ENCODE measurements at regions not wholly inside any gene's neighbourhood (a gene's known extent, or its start where the extent isn't known, plus 50 kb on each side); places are given as distances from the start of the nearest gene placed in this dataset.

GRCh38 chr9:110131499-110131898 is 76.5 kb downstream of the C9orf152 start:
- TF ChIP-seq, protein P1, sequence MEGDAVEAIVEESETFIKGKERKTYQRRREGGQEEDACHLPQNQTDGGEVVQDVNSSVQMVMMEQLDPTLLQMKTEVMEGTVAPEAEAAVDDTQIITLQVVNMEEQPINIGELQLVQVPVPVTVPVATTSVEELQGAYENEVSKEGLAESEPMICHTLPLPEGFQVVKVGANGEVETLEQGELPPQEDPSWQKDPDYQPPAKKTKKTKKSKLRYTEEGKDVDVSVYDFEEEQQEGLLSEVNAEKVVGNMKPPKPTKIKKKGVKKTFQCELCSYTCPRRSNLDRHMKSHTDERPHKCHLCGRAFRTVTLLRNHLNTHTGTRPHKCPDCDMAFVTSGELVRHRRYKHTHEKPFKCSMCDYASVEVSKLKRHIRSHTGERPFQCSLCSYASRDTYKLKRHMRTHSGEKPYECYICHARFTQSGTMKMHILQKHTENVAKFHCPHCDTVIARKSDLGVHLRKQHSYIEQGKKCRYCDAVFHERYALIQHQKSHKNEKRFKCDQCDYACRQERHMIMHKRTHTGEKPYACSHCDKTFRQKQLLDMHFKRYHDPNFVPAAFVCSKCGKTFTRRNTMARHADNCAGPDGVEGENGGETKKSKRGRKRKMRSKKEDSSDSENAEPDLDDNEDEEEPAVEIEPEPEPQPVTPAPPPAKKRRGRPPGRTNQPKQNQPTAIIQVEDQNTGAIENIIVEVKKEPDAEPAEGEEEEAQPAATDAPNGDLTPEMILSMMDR (conservative IDR thresholded peaks at IDR 0.05; ENCODE audit: low read depth, low read length) = no peak
- TF ChIP-seq RFX5 (IDR thresholded peaks at IDR 0.05; ENCODE audit: low read depth, low read length) (no peak), BHLHE40 (IDR thresholded peaks at IDR 0.05; ENCODE audit: low read depth, low read length) (no peak), RAD21 (IDR thresholded peaks at IDR 0.05; ENCODE audit: low read length) (no peak), USF2 (IDR thresholded peaks at IDR 0.05; ENCODE audit: low read depth, low read length) (no peak), ELK1 (IDR thresholded peaks at IDR 0.05; ENCODE audit: borderline replicate concordance, low read depth, low read length) (no peak), MXI1 (IDR thresholded peaks at IDR 0.05; ENCODE audit: borderline replicate concordance, low read depth, low read length) (no peak), POLR2A (IDR thresholded peaks at IDR 0.05; ENCODE audit: low read depth, low read length) (no peak)

All from IMR-90 (cell line).